Loucy (cell line): ENCODE measurements at regions not wholly inside any gene's neighbourhood (a gene's known extent, or its start where the extent isn't known, plus 50 kb on each side); places are given as distances from the start of the nearest gene placed in this dataset.

ENCODE experiments used
- CTCF ChIP-seq: fragments of 200-600 bp; sonication (generic); conservative IDR thresholded peaks from 2 replicates; pipeline ENCODE4 v1.5.1; 2014; ENCODE audit warnings: mild to moderate bottlenecking, antibody characterized with exemption, low read length
- EZH2phosphoT487 ChIP-seq: fragments of 200-600 bp; IDR thresholded peaks from 2 replicates; pipeline ENCODE4 v1.6.1; 2018; ENCODE audit warnings: antibody characterized with exemption, mild to moderate bottlenecking, moderate library complexity, borderline replicate concordance

- TF ChIP-seq CTCF (no peak), EZH2phosphoT487 (no peak)
These were observed 571.0 kb upstream of the SALL3 start for GRCh38 chr18:78408623-78409022.
